HG02642 (cell line): ENCODE measurements at regions not wholly inside any gene's neighbourhood (a gene's known extent, or its start where the extent isn't known, plus 50 kb on each side); places are given as distances from the start of the nearest gene placed in this dataset.
A peak's percentile ranks its signal among the peaks of the same experiment; 100 is the strongest.

Experiments
- ATAC-seq: cut with Tn5 transposase; IDR thresholded peaks from one replicate; pipeline ENCODE4 v1.9.1; 2021; ENCODE audit warnings: mild to moderate bottlenecking; ENCODE audit not compliant: unreplicated experiment, poor library complexity

DNA sequence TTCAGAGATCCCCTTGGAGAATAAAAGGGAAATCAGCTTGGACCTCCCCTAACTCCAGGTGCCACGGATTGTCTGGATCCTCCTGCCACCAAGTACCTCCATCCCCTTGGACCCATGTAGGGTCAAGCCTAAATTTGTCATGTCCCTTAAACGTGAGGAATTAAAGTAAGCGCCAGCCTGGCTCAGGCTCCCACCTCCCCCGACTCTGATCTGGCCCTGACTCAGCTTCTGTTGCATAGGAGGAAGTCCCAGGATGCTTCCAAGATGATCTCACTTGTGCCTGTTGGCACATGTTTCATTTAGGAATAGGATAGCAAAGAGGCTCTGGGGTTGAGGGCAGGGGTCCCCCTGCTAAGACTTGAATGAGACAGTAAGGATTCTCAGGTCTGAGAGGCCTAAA, 231.9 kb upstream of the JUN start:
- no peak for ATAC-seq

DNA sequence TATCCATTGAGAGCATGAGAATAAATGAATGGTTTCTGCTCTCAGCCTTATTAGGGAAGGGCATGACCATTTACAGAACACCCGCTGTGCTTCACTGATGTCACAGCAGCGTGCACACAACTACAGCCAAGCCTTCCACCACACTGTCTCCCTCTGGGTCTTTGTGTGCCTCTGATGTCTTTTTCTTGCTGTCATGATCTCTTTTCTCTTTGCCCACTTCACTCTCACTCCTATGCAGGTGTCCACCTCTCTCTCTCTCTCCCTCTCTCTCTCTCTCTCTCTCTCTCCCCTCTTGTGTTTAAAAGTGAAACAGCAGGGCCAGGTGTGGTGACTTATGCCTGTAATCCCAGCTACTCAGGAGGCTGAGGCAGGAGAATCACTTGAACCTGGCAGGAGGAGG, 232.5 kb upstream of the JUN start:
- ATAC-seq = no peak

DNA sequence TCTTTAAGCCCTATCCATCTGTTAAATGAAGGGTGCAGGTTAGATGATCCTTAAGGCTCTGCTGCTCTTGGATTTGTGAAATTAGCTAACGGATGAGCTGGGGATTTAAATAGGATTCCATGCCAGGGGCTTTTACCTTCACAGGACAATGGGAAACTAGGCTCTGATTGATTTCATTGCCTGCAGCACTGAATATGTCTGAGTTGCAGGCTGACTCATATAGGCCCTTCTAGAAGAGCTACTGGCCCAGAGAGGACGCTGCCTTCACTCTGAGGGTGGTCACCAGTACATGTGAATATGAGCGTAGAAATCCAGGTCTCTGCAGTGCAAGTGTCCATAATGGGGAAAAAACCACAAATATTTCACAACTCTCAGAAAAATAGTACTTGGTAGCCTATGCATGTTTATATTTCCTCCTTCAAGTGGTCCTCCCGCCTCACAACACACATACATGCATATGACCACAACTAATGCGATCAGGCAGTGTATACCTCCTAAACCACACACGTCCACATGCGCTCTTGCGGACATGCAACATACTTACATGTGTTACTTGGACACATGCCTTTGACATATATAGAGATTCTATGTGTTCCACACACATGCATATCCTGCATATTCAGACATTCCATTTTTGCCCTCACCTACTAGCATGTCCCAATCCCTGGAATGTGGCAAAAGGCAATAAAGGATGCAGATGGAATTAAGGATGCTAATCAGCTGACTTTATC, 233.8 kb upstream of the JUN start:
- no peak for ATAC-seq

DNA sequence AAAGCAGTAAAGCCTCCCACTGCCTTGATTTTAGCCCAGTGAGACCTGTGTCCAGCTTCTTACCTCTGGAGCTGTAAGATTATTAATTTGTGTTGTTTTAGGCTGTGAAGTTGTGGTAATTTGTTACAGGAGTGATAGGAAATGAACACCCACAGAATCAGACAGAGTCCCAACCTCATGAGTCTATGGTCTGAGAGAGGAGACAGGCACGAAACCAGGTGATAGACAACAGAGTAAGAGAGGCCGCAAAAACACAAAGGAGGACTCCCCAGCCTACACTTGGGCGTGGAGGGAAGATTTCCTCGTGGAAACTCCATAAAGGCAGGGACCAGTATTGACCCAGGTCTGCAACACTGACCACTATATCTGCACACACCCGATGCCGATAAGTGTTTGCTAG, 234.6 kb upstream of the JUN start:
- ATAC-seq = no peak

DNA sequence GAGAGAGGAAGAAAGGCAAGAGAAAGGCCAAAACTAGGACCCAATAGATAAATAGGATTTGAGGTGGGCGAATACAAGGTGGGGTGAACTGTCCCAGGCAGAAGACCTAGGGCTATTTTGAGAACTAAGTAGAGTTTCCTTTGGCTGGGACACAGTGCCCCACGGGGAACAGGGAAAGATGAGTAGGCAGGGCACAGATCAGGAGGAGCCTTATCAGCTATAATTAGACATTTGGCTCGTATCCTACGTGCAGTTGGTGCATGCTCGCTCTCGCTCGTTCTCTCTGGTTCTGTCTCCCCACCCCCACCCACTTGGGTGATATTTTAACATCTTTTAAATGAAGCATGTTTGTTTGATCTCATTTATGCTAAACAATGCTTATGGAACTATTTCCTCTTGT, 235.0 kb upstream of the JUN start:
- no peak for ATAC-seq

DNA sequence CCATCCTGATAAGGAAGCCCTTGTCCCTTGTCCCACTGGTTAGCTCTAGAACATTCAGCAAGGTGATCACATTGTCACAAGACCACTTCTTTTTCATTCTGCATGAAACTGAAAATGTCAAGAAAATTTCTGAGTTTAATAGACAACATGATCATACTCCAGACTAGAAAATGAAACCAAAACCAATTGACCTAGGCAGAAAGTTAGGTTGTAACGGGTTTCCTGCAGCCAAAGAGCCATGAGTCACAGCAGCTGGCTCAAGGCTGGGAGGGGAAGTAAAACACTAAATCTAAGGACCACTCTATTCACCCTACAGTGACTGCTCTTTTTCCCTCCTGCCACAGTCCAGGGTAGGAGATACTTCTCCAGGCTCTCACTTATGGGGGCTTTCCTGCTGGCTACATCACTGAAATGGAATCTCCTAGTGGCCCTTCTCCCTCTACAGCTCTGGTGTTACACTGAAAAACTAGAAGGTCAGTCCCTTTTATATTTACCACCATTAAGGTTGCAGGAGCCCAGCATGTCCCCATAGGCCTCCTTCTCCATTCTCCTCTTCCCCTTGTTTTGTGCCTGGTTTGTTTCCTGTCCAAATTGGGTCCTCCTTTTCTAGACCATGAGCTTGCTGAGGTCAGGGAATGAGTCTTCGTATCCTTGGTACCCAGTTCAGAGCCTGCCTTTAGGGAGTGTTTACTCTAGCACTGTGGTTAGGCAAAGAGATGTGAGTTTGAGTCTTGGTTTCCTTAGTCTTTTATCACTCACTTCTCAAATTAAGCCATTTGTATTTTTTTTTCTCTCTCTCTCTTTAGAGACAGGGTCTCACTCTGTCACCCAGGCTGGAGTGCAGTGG, 236.5 kb upstream of the JUN start:
- ATAC-seq = peak; percentile 93

DNA sequence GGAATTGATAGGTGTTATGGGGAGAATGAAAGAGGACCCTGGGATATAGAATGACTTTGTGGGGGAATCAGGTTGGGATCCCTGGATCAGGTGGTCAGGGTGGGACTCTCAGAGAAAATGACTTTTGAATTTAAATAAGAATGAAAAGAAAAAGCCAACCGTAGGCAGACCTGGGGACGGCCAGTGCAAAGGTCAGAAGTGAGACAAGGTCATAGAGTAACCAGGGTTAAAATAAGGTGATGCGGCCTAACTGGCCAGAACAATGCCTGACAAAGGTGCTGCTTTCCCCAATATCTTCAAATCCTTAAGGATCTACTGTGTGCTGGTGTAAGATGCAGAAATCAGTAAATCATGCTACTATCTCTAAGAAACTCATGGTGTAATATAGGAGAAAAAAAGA, 238.4 kb upstream of the JUN start:
- ATAC-seq = no peak

DNA sequence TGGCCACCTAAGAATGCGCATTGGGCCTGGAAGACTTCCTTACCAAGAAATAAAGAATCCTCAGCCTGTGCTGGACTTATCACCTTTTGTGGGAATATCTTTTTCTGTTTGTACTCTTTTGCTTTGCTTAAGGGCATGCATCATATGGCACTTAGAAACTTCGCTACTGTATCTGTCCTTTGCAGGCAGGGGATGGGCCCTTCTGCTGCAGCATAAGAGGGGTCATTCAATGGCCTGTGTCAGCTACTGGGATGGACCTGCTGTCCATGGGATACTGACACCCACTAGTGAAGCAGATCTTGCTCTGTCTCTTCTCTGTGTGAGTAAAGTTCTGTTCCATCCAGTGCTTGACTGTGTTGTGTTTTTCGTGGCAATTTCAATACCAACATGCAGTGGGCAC, 239.0 kb upstream of the JUN start:
- no peak for ATAC-seq

DNA sequence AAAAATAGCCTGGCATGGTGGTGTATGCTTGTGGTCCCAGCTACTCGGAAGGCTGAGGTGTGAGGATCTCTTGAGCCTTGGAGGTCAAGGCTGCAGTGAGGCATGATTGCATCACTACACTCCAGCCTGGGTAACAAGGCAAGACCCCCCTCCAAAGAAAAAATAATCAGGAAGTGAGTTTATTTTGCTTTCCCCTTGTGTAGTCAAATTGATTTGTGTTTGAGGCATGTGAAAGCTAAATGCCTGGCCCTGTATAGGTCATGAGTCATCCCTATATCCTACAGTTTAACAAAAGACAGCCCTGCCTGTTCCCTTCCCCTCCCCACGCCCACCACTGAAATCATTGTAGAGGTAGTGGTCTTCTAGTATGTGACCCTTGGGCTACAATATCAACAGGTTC, 241.4 kb upstream of the JUN start:
- no peak for ATAC-seq

DNA sequence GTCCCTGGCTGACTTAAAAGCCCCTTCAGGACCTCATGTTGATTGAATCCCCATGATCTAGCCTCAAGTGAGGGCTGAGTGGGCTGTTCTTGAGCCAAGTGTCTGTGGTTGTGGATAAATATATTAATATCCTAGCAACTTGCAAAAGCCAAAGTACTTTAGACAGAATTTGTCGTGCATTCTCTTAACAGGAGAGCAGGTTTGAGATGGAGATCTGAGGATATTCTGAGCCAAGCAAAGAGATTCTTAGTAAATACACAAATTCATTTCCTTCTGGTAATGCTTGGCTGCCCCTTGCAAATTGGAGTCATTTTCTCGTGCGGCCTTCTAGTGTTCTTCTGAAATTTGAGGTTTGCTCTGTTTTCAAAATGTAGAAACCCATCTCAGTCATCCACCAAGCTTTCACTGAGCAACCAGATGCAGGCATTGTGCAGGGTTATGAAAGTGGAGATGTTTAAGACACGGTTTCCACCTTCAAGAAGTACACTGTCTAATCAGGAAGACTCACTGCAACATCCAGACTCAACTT, 242.1 kb upstream of the JUN start:
- peak; percentile 86 for ATAC-seq

DNA sequence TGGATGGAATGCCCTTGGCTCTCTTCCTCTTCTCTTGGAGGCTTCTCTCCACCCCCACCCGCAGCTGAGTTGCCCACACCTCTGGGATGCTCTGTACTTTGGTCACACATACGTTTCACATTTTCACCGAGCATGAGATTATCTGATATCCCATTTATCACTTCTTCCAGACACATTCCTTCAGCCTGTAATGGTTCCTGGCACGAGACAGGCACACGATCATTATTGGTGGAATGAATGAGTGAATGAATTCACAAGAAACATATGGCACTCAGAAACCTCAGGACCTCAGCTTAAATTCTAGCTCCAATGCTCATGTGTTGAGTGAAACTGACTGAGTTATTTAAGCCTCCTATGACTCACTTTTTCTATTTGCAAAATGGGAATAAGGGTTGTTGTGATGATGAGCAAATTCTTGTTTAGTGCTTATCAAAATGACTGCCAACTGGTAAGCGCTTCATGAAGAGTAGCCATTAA, 242.7 kb upstream of the JUN start:
- no peak for ATAC-seq

DNA sequence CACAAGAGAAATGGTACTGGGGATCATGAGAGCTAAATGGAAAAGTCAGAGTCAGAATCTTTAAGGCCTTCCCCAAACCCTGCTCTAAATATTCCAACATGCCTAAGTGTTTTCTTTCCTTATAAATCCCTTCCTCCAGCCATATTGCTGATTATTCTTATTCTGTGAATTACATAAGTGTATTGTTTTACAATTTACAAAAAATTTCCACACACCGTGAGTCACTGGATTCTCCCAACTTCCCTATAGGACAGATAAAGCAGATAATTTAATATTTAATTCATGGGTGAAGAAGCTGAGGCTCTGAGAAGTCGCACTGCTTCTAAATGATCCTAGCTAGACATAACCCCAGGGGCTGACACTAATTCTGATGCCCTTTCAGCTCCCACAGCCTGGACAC, 243.3 kb upstream of the JUN start:
- no peak for ATAC-seq

DNA sequence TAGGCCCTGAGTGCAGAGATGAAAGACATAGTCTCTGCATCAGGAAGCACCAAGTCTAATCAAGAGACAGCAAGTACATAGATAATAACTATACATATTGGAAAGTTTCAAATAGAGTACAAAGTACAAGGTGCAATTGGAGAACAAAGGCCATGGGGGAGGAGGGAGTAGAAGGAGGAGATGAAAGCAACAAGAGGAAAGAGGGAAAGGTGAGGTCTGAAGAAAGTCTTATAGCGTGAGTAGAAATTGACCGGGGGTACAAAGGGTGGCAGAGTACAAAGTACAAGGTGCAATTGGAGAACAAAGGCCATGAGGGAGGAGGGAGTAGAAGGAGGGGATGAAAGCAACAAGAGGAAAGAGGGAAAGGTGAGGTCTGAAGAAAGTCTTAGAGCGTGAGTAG, 244.2 kb upstream of the JUN start:
- no peak for ATAC-seq

DNA sequence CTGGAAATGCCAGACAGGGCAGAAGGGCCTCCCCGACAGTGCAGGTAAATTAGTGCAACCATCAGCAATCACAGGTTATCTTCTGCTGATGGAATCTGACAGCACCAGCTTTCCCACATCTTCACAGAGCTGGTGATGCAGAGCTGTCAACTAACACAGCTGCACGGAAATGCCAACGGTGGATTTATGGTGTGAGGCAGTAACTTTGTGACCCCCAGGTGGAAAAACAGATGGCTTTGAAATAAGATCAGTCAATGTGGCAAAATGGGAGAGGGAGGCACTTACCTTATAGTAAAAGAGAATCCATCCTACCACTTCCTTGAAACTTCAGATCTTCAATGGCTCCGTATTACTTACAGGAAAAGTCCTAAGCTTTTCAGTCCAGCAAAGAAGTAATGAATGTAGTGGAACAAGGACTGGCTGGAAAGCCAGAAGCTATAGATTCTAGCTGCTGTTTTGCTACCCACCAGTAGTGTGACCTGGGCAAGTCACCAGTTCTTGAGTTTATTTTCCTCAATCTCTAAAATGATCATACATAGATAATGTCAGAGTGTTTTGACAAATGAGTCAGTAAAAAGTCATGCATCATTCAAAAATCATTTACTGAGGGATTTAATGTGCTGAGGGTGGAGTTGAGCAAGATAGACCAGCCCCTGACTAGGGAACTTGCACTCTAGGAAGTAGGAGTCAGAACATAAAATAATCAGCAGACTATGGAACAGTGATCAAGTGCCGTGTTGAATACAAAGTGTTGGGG, 245.7 kb upstream of the JUN start:
- no peak for ATAC-seq

DNA sequence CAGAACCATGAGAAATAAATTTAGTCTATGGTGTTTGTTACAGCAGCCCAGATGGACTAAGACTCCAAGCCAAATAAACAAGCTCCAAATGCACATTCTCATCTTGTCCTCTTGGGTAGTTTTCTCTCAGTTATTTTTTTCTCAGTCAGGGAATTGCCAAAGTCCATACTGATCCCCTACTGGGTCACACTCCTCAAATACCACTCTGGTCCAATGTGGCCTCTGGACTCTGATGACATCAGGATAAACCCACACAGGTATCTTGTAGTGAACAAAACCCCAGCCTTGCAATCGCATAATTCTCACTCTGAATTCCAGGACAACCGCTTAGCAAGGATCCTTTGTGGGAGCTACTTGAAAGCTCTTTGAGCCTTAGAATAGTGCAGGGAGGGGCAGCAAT, 248.4 kb upstream of the JUN start:
- no peak for ATAC-seq

DNA sequence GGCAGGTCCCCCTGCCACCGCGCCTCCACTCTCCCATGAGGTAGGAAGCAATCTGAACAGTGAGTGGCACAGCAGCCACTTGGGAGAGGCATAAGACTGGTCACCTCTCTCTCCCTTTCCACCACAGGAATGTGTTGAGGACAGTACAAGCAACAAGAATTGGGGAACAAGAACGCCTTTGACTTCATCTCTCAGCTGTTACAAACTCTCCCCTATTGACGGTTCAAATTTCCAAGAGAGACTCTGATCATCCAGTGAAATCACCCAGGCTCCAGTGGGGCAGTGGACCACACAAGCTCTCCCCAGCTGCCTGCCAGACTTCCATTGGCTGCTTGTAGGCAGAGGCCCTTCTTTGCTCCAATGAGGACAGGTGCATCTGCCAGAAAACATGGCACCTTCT, 249.9 kb upstream of the JUN start:
- ATAC-seq = no peak

DNA sequence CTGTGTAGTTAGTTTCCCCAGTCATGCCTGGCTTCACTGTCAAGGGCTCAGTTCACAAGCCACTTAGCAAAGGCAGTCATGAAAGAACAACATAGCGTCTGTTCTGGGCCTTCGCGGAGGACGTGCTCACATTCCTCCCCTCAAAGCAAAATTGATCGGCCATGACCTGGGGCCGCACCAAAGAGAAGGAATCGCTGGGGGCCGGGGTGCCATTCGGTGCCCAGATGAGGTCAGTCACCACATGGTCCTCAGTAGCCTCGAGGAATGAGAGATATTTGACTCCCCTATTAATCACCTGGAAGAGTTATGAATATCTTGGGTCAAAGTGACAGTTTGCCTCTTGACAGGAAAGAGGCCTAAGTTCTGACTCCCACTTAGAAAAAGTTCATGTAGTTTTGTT, 251.1 kb upstream of the JUN start:
- ATAC-seq = no peak

DNA sequence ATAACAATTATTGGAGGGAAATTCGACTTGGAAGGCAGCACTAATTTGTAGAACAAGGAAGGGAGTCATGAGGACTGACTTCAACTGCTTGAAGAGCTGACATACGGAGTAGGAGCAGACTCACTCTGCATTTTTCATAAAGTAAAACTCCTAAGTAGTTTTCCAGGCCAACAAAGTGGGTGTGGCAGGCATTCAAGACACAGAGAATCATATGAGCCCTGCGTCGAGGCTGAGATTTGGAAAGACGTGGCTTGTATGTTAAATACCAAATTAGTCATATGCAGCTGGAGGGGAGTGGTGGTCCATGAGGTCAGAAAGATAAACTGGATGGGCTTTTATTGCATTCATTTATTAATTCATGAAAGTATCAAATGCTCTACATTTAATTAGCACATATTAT, 255.7 kb upstream of the JUN start:
- no peak for ATAC-seq

DNA sequence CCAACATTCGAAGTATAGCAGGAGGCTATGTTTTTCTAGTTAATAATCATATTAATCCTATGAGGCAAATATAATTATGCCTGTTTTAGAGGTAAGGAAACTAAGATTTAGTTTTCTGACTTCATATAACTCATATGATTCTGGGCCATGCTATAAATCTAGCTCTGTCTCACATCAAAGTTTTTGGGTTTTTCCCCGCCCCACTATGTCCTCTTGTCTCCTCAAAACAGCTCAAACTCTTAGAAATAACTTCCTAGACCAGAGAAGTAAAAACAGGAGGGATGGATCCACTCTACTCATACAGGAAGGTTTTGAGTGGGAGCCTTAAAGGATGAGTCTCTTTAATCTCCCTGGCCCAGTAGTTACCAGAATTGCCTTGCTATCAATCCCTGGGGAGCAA, 256.4 kb upstream of the FGGY start:
- no peak for ATAC-seq

DNA sequence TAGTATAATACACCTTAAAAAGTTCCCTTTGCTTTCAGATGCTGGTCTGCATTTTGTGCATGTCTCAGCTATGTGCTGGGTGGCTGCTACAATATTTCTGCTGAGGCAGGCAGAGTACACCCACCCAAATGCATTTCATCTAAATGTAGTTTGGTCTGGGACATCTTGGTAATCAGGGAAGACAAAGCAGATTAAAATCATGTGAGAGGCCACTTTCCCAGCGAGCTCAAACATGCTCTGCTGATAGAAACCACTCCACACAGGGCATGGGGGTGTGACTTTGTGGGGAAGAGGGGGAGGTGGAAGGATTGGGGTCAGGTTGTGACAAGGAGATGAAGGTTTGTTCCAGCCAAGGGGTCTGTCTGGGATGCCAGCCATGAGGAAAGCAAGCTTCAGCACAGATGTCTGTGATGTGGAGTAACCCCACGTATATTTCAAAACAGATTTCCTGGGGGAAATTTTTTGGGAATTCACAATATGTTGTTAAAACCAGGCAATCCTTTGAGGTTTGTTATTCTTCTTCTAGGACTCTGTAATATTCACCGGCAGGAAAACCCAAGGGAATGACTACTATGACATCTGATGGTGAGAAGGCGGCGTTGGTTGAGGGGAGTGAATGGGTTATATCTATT, 255.1 kb upstream of the FGGY start:
- ATAC-seq = no peak
